ENCODE measurements at regions not wholly inside any gene's neighbourhood (a gene's known extent, or its start where the extent isn't known, plus 50 kb on each side); places are given as distances from the start of the nearest gene placed in this dataset.

GRCh38 chr20:58054780-58055373 lies 173.6 kb downstream of the ANKRD60 start:
- H3K9ac ChIP-seq (ENCODE audit: low read depth in 1 of 2, low read length in 2 of 2) = no peak overlapping the region
- H3K4me1 ChIP-seq (ENCODE audit: control insufficient read depth in 1 of 2, insufficient read depth in 2 of 2, low read length in 2 of 2) = peaks cover 0 to 3% of the 10 kb centered on the region in 2 donors
- no peaks in the 10 kb centered on the region for H3K27me3 ChIP-seq (ENCODE audit: control insufficient read depth in 1 of 2, insufficient read depth in 2 of 2, low read length in 2 of 2)
- no peaks in the 10 kb centered on the region for H3K36me3 ChIP-seq (ENCODE audit: control insufficient read depth in 1 of 2, insufficient read depth in 2 of 2, low read length in 2 of 2)
- H3K4me3 ChIP-seq (ENCODE audit: low read depth in 1 of 2, low read length in 2 of 2) = no peak overlapping the region
- peaks cover 3 to 9% of the 10 kb centered on the region in 2 donors for H3K9me3 ChIP-seq (ENCODE audit: control insufficient read depth in 1 of 2, low read length in 2 of 2)
- no peak overlapping the region for H3K27ac ChIP-seq (ENCODE audit: low read depth, low read length)

GRCh38 chr20:58054082-58054779 lies 174.2 kb downstream of the ANKRD60 start:
- Histone ChIP-seq H3K27me3 (ENCODE audit: control insufficient read depth in 1 of 2, insufficient read depth in 2 of 2, low read length in 2 of 2) (no peaks in the 10 kb centered on the region), H3K36me3 (ENCODE audit: control insufficient read depth in 1 of 2, insufficient read depth in 2 of 2, low read length in 2 of 2) (no peaks in the 10 kb centered on the region), H3K4me1 (ENCODE audit: control insufficient read depth in 1 of 2, insufficient read depth in 2 of 2, low read length in 2 of 2) (peaks cover 0 to 3% of the 10 kb centered on the region in 2 donors), H3K9ac (ENCODE audit: low read depth in 1 of 2, low read length in 2 of 2) (no peak overlapping the region), H3K27ac (ENCODE audit: low read depth, low read length) (no peak overlapping the region), H3K9me3 (ENCODE audit: control insufficient read depth in 1 of 2, low read length in 2 of 2) (peaks cover 3 to 9% of the 10 kb centered on the region in 2 donors), H3K4me3 (ENCODE audit: low read depth in 1 of 2, low read length in 2 of 2) (no peak overlapping the region)

- no peak overlapping the region for H3K9ac ChIP-seq (ENCODE audit: low read depth in 1 of 2, low read length in 2 of 2)
- H3K4me3 ChIP-seq (ENCODE audit: low read depth in 1 of 2, low read length in 2 of 2) = no peak overlapping the region
- H3K36me3 ChIP-seq (ENCODE audit: control insufficient read depth in 1 of 2, insufficient read depth in 2 of 2, low read length in 2 of 2) = no peaks in the 10 kb centered on the region
- H3K4me1 ChIP-seq (ENCODE audit: control insufficient read depth in 1 of 2, insufficient read depth in 2 of 2, low read length in 2 of 2) = peaks cover 0 to 3% of the 10 kb centered on the region in 2 donors
- no peaks in the 10 kb centered on the region for H3K27me3 ChIP-seq (ENCODE audit: control insufficient read depth in 1 of 2, insufficient read depth in 2 of 2, low read length in 2 of 2)
- H3K27ac ChIP-seq (ENCODE audit: low read depth, low read length) = no peak overlapping the region
- H3K9me3 ChIP-seq (ENCODE audit: control insufficient read depth in 1 of 2, low read length in 2 of 2) = peaks cover 3 to 9% of the 10 kb centered on the region in 2 donors
These were observed 174.9 kb downstream of the ANKRD60 start for GRCh38 chr20:58053391-58054055.

- peaks cover 0 to 3% of the 10 kb centered on the region in 2 donors for H3K4me1 ChIP-seq (ENCODE audit: control insufficient read depth in 1 of 2, insufficient read depth in 2 of 2, low read length in 2 of 2)
- no peak overlapping the region for H3K9ac ChIP-seq (ENCODE audit: low read depth in 1 of 2, low read length in 2 of 2)
- H3K36me3 ChIP-seq (ENCODE audit: control insufficient read depth in 1 of 2, insufficient read depth in 2 of 2, low read length in 2 of 2) = no peaks in the 10 kb centered on the region
These were observed 177.1 kb downstream of the ANKRD60 start for GRCh38 chr20:58051367-58051766.

GRCh38 chr20:58048096-58048702 lies 180.3 kb downstream of the ANKRD60 start:
- H3K9ac ChIP-seq (ENCODE audit: low read depth in 1 of 2, low read length in 2 of 2) = no peak overlapping the region
- no peaks in the 10 kb centered on the region for H3K36me3 ChIP-seq (ENCODE audit: control insufficient read depth in 1 of 2, insufficient read depth in 2 of 2, low read length in 2 of 2)
- H3K4me1 ChIP-seq (ENCODE audit: control insufficient read depth in 1 of 2, insufficient read depth in 2 of 2, low read length in 2 of 2) = no peaks in the 10 kb centered on the region
- peaks cover 3 to 9% of the 10 kb centered on the region in 2 donors for H3K9me3 ChIP-seq (ENCODE audit: control insufficient read depth in 1 of 2, low read length in 2 of 2)
- H3K27ac ChIP-seq (ENCODE audit: low read depth, low read length) = no peak overlapping the region
- H3K4me3 ChIP-seq (ENCODE audit: low read depth in 1 of 2, low read length in 2 of 2) = no peak overlapping the region
- H3K27me3 ChIP-seq (ENCODE audit: control insufficient read depth in 1 of 2, insufficient read depth in 2 of 2, low read length in 2 of 2) = no peaks in the 10 kb centered on the region

More at GRCh38 chr20:58051367-58051766, 177.1 kb downstream of the ANKRD60 start:
- Histone ChIP-seq H3K4me3 (ENCODE audit: low read depth in 1 of 2, low read length in 2 of 2) (no peak overlapping the region), H3K27ac (ENCODE audit: low read depth, low read length) (no peak overlapping the region), H3K27me3 (ENCODE audit: control insufficient read depth in 1 of 2, insufficient read depth in 2 of 2, low read length in 2 of 2) (no peaks in the 10 kb centered on the region), H3K9me3 (ENCODE audit: control insufficient read depth in 1 of 2, low read length in 2 of 2) (peaks cover 3 to 9% of the 10 kb centered on the region in 2 donors)

GRCh38 chr20:58046311-58046710 lies 182.1 kb downstream of the ANKRD60 start:
- H3K4me1 ChIP-seq (ENCODE audit: control insufficient read depth in 1 of 2, insufficient read depth in 2 of 2, low read length in 2 of 2) = no peaks in the 10 kb centered on the region
- H3K4me3 ChIP-seq (ENCODE audit: low read depth in 1 of 2, low read length in 2 of 2) = no peak overlapping the region
- H3K27me3 ChIP-seq (ENCODE audit: control insufficient read depth in 1 of 2, insufficient read depth in 2 of 2, low read length in 2 of 2) = no peaks in the 10 kb centered on the region
- no peaks in the 10 kb centered on the region for H3K36me3 ChIP-seq (ENCODE audit: control insufficient read depth in 1 of 2, insufficient read depth in 2 of 2, low read length in 2 of 2)
- H3K9ac ChIP-seq (ENCODE audit: low read depth in 1 of 2, low read length in 2 of 2) = no peak overlapping the region
- peaks cover under 1 to 3% of the 10 kb centered on the region in 2 donors for H3K9me3 ChIP-seq (ENCODE audit: control insufficient read depth in 1 of 2, low read length in 2 of 2)
- H3K27ac ChIP-seq (ENCODE audit: low read depth, low read length) = no peak overlapping the region

- no peak overlapping the region for H3K27ac ChIP-seq (ENCODE audit: low read depth, low read length)
- H3K4me3 ChIP-seq (ENCODE audit: low read depth in 1 of 2, low read length in 2 of 2) = no peak overlapping the region
- no peaks in the 10 kb centered on the region for H3K36me3 ChIP-seq (ENCODE audit: control insufficient read depth in 1 of 2, insufficient read depth in 2 of 2, low read length in 2 of 2)
- no peaks in the 10 kb centered on the region for H3K4me1 ChIP-seq (ENCODE audit: control insufficient read depth in 1 of 2, insufficient read depth in 2 of 2, low read length in 2 of 2)
- no peak overlapping the region for H3K9ac ChIP-seq (ENCODE audit: low read depth in 1 of 2, low read length in 2 of 2)
- H3K9me3 ChIP-seq (ENCODE audit: control insufficient read depth in 1 of 2, low read length in 2 of 2) = no peaks in the 10 kb centered on the region
- H3K27me3 ChIP-seq (ENCODE audit: control insufficient read depth in 1 of 2, insufficient read depth in 2 of 2, low read length in 2 of 2) = no peaks in the 10 kb centered on the region
These were observed 182.9 kb downstream of the ANKRD60 start for GRCh38 chr20:58045579-58045978.

GRCh38 chr20:58044931-58045555 lies 183.4 kb downstream of the ANKRD60 start:
- no peak overlapping the region for H3K9ac ChIP-seq (ENCODE audit: low read depth in 1 of 2, low read length in 2 of 2)
- no peaks in the 10 kb centered on the region for H3K9me3 ChIP-seq (ENCODE audit: control insufficient read depth in 1 of 2, low read length in 2 of 2)
- H3K27ac ChIP-seq (ENCODE audit: low read depth, low read length) = no peak overlapping the region
- no peak overlapping the region for H3K4me3 ChIP-seq (ENCODE audit: low read depth in 1 of 2, low read length in 2 of 2)
- no peaks in the 10 kb centered on the region for H3K27me3 ChIP-seq (ENCODE audit: control insufficient read depth in 1 of 2, insufficient read depth in 2 of 2, low read length in 2 of 2)
- no peaks in the 10 kb centered on the region for H3K4me1 ChIP-seq (ENCODE audit: control insufficient read depth in 1 of 2, insufficient read depth in 2 of 2, low read length in 2 of 2)
- H3K36me3 ChIP-seq (ENCODE audit: control insufficient read depth in 1 of 2, insufficient read depth in 2 of 2, low read length in 2 of 2) = no peaks in the 10 kb centered on the region

GRCh38 chr20:58044286-58044685 lies 184.2 kb downstream of the ANKRD60 start:
- Histone ChIP-seq H3K4me3 (ENCODE audit: low read depth in 1 of 2, low read length in 2 of 2) (no peak overlapping the region), H3K27ac (ENCODE audit: low read depth, low read length) (no peak overlapping the region), H3K9me3 (ENCODE audit: control insufficient read depth in 1 of 2, low read length in 2 of 2) (no peaks in the 10 kb centered on the region), H3K27me3 (ENCODE audit: control insufficient read depth in 1 of 2, insufficient read depth in 2 of 2, low read length in 2 of 2) (no peaks in the 10 kb centered on the region), H3K4me1 (ENCODE audit: control insufficient read depth in 1 of 2, insufficient read depth in 2 of 2, low read length in 2 of 2) (no peaks in the 10 kb centered on the region), H3K36me3 (ENCODE audit: control insufficient read depth in 1 of 2, insufficient read depth in 2 of 2, low read length in 2 of 2) (no peaks in the 10 kb centered on the region), H3K9ac (ENCODE audit: low read depth in 1 of 2, low read length in 2 of 2) (no peak overlapping the region)

Data from duodenal mucosa (tissue), 2 donors.